Activated T-cell treated with anti-CD3 and anti-CD28 coated beads, Interleukin-2, amount 50 U/mL, for 72 hours (primary cell): ENCODE measurements at regions not wholly inside any gene's neighbourhood (a gene's known extent, or its start where the extent isn't known, plus 50 kb on each side); places are given as distances from the start of the nearest gene placed in this dataset.
"Not testable (repeated sequence)": the region's sequence is repeated elsewhere in the genome, so short reads cannot be mapped to it uniquely, and the experiment has no call there.

Source experiments
- ATAC-seq, 2 donors: fragments of 150-1000 bp; cut with Tn5 transposase; replicated peaks in 1 of 2; 2 replicates each; pipeline ENCODE4 v1.10.0; 2021; ENCODE audit warnings: moderate library complexity in 2 of 2, mild to moderate bottlenecking in 1 of 2
- DNase-seq, 2 donors: peaks; one replicate each; pipeline ENCODE4 v3.0.0; 2021 to 2022; ENCODE audit warnings: mixed read lengths in 1 of 2
- H3K27ac Mint-ChIP-seq: one replicate; pipeline ENCODE4 v1.8.0; 2022; ENCODE audit warnings: mild to moderate bottlenecking, moderate library complexity, mixed read lengths
- H3K27me3 Mint-ChIP-seq: one replicate; pipeline ENCODE4 v1.8.0; 2022; ENCODE audit warnings: low read depth, mixed read lengths
- H3K36me3 Mint-ChIP-seq, 2 donors: one replicate each; pipeline ENCODE4 v1.8.0; 2022; ENCODE audit warnings: mixed read lengths in 2 of 2, mild to moderate bottlenecking in 1 of 2; ENCODE audit not compliant: insufficient read depth in 2 of 2
- H3K4me1 Mint-ChIP-seq: one replicate; pipeline ENCODE4 v1.8.0; 2022; ENCODE audit warnings: low read depth, mixed read lengths
- H3K4me3 Mint-ChIP-seq, 2 donors: one replicate each; pipeline ENCODE4 v1.8.0; 2022; ENCODE audit warnings: mild to moderate bottlenecking in 2 of 2, mixed read lengths in 2 of 2, moderate library complexity in 2 of 2
- H3K9me3 Mint-ChIP-seq, 2 donors: one replicate each; pipeline ENCODE4 v1.8.0; 2022; ENCODE audit warnings: mixed read lengths in 2 of 2

GRCh38 chr15:96460106-96460505, 129.6 kb downstream of the NR2F2 start:
- ATAC-seq: no peak
- H3K4me3 Mint-ChIP-seq: no peak overlapping the region
- peaks cover 15% of the 10 kb centered on the region for H3K27me3 Mint-ChIP-seq
- no peaks in the 10 kb centered on the region for H3K36me3 Mint-ChIP-seq
- peaks cover 2% of the 10 kb centered on the region in 2 donors for H3K9me3 Mint-ChIP-seq
- no peak for DNase-seq
- H3K27ac Mint-ChIP-seq: no peak overlapping the region
- no peaks in the 10 kb centered on the region for H3K4me1 Mint-ChIP-seq

- no peak for DNase-seq
- no peak for ATAC-seq
- Mint-ChIP-seq H3K9me3 (peaks cover 0 to 4% of the 10 kb centered on the region in 2 donors), H3K27ac (no peak overlapping the region), H3K4me1 (no peaks in the 10 kb centered on the region), H3K27me3 (peaks cover 11% of the 10 kb centered on the region), H3K4me3 (no peak overlapping the region), H3K36me3 (no peaks in the 10 kb centered on the region)
These were observed 132.6 kb downstream of the NR2F2 start for GRCh38 chr15:96462768-96463750.

- peaks cover 0 to 2% of the 10 kb centered on the region in 2 donors for H3K9me3 Mint-ChIP-seq
- H3K4me3 Mint-ChIP-seq: no peak overlapping the region
- H3K4me1 Mint-ChIP-seq: no peaks in the 10 kb centered on the region
- H3K36me3 Mint-ChIP-seq: peaks cover 0 to 2% of the 10 kb centered on the region in 2 donors
- H3K27ac Mint-ChIP-seq: no peak overlapping the region
- no peaks in the 10 kb centered on the region for H3K27me3 Mint-ChIP-seq
- ATAC-seq (no peak), DNase-seq (no peak)
These were observed 136.0 kb downstream of the NR2F2 start for GRCh38 chr15:96466389-96466947.

- DNase-seq (no peak), ATAC-seq (no peak)
- Mint-ChIP-seq H3K27ac (no peak overlapping the region), H3K4me1 (no peaks in the 10 kb centered on the region), H3K4me3 (no peak overlapping the region), H3K9me3 (peaks cover 0 to 2% of the 10 kb centered on the region in 2 donors), H3K36me3 (peaks cover 0 to 2% of the 10 kb centered on the region in 2 donors), H3K27me3 (peaks cover 2% of the 10 kb centered on the region)
These were observed 137.5 kb downstream of the NR2F2 start for GRCh38 chr15:96468036-96468435.

- H3K4me1 Mint-ChIP-seq: no peaks in the 10 kb centered on the region
- ATAC-seq: no peak
- no peak overlapping the region for H3K27ac Mint-ChIP-seq
- peaks cover 6% of the 10 kb centered on the region for H3K27me3 Mint-ChIP-seq
- H3K4me3 Mint-ChIP-seq: no peak overlapping the region
- H3K9me3 Mint-ChIP-seq: peaks cover 0 to 2% of the 10 kb centered on the region in 2 donors
- DNase-seq: no peak
- H3K36me3 Mint-ChIP-seq: peaks cover 0 to 2% of the 10 kb centered on the region in 2 donors
These were observed 140.3 kb downstream of the NR2F2 start for GRCh38 chr15:96470681-96471310.

- H3K27me3 Mint-ChIP-seq: peaks cover 6% of the 10 kb centered on the region
- ATAC-seq (no peak), DNase-seq (no peak)
- H3K36me3 Mint-ChIP-seq: peaks cover 0 to 2% of the 10 kb centered on the region in 2 donors
- H3K4me3 Mint-ChIP-seq: no peak overlapping the region
- H3K27ac Mint-ChIP-seq: no peak overlapping the region
- peaks cover 0 to 2% of the 10 kb centered on the region in 2 donors for H3K9me3 Mint-ChIP-seq
- H3K4me1 Mint-ChIP-seq: no peaks in the 10 kb centered on the region
These were observed 142.2 kb downstream of the NR2F2 start for GRCh38 chr15:96472681-96473080.

GRCh38 chr15:96473556-96473955, 143.1 kb downstream of the NR2F2 start:
- Mint-ChIP-seq H3K4me1 (no peaks in the 10 kb centered on the region), H3K4me3 (no peak overlapping the region), H3K27ac (no peak overlapping the region), H3K9me3 (no peaks in the 10 kb centered on the region), H3K36me3 (peaks cover 0 to 2% of the 10 kb centered on the region in 2 donors), H3K27me3 (peaks cover 6% of the 10 kb centered on the region)
- ATAC-seq (no peak), DNase-seq (no peak)

- ATAC-seq (no peak), DNase-seq (no peak)
- Mint-ChIP-seq H3K36me3 (peaks cover 0 to 2% of the 10 kb centered on the region in 2 donors), H3K9me3 (no peaks in the 10 kb centered on the region), H3K4me1 (no peaks in the 10 kb centered on the region), H3K27ac (no peak overlapping the region), H3K27me3 (peaks cover 6% of the 10 kb centered on the region), H3K4me3 (no peak overlapping the region)
These were observed 143.7 kb downstream of the NR2F2 start for GRCh38 chr15:96474231-96474664.

- H3K27ac Mint-ChIP-seq: no peak overlapping the region
- DNase-seq (no peak), ATAC-seq (no peak)
- no peaks in the 10 kb centered on the region for H3K4me1 Mint-ChIP-seq
- H3K36me3 Mint-ChIP-seq: no peaks in the 10 kb centered on the region
- H3K27me3 Mint-ChIP-seq: peaks cover 6% of the 10 kb centered on the region
- H3K9me3 Mint-ChIP-seq: peaks cover 0 to 3% of the 10 kb centered on the region in 2 donors
- H3K4me3 Mint-ChIP-seq: no peak overlapping the region
These were observed 146.7 kb downstream of the NR2F2 start for GRCh38 chr15:96477227-96477626.

GRCh38 chr15:96484412-96484811, 153.9 kb downstream of the NR2F2 start:
- not testable (repeated sequence) for ATAC-seq, H3K27ac Mint-ChIP-seq

GRCh38 chr15:96484830-96485229, 154.3 kb downstream of the NR2F2 start:
- peaks cover 5% of the 10 kb centered on the region for H3K27me3 Mint-ChIP-seq
- peaks cover 3% of the 10 kb centered on the region in 2 donors for H3K9me3 Mint-ChIP-seq
- H3K36me3 Mint-ChIP-seq: no peaks in the 10 kb centered on the region
- no peak overlapping the region for H3K27ac Mint-ChIP-seq
- H3K4me1 Mint-ChIP-seq: no peaks in the 10 kb centered on the region
- no peak overlapping the region for H3K4me3 Mint-ChIP-seq
- DNase-seq (no peak), ATAC-seq (no peak)

More at GRCh38 chr15:96484412-96484811, 153.9 kb downstream of the NR2F2 start:
- H3K36me3 Mint-ChIP-seq, DNase-seq, H3K4me3 Mint-ChIP-seq, H3K9me3 Mint-ChIP-seq, H3K27me3 Mint-ChIP-seq, H3K4me1 Mint-ChIP-seq: not testable (repeated sequence)

- Mint-ChIP-seq H3K27me3 (peaks cover 8% of the 10 kb centered on the region), H3K4me1 (no peaks in the 10 kb centered on the region), H3K9me3 (peaks cover 0 to 3% of the 10 kb centered on the region in 2 donors), H3K27ac (no peak overlapping the region), H3K4me3 (no peak overlapping the region), H3K36me3 (no peaks in the 10 kb centered on the region)
- ATAC-seq (no peak), DNase-seq (no peak)
These were observed 156.7 kb downstream of the NR2F2 start for GRCh38 chr15:96487245-96487644.

- not testable (repeated sequence) for H3K9me3 Mint-ChIP-seq, DNase-seq, ATAC-seq, H3K4me3 Mint-ChIP-seq, H3K27ac Mint-ChIP-seq, H3K36me3 Mint-ChIP-seq, H3K4me1 Mint-ChIP-seq
- H3K27me3 Mint-ChIP-seq: peaks cover 17% of the 10 kb centered on the region
These were observed 160.7 kb downstream of the NR2F2 start for GRCh38 chr15:96491066-96491699.
